Sigmoid colon (tissue), 6 donors: ENCODE measurements at regions not wholly inside any gene's neighbourhood (a gene's known extent, or its start where the extent isn't known, plus 50 kb on each side); places are given as distances from the start of the nearest gene placed in this dataset.
"Not testable (repeated sequence)": the region's sequence is repeated elsewhere in the genome, so short reads cannot be mapped to it uniquely, and the experiment has no call there.

Experiments
- DNase-seq: peaks from one replicate; pipeline ENCODE4 v3.0.0-alpha.2; 2019
- H3K27ac ChIP-seq, 4 donors: fragments of 200-600 bp; sonication (generic); one replicate each; pipeline ENCODE4 v1.5.1; 2016 to 2019; ENCODE audit warnings: mild to moderate bottlenecking in 1 of 4
- H3K27me3 ChIP-seq, 3 donors: fragments of 200-600 bp; sonication (generic); one replicate each; pipeline ENCODE4 v1.5.1; 2019; ENCODE audit warnings: mild to moderate bottlenecking in 1 of 3
- H3K36me3 ChIP-seq, 4 donors: fragments of 200-600 bp; sonication (generic); one replicate each; pipeline ENCODE4 v1.5.1; 2016 to 2019
- H3K4me1 ChIP-seq, 4 donors: fragments of 200-600 bp; sonication (generic); one replicate each; pipeline ENCODE4 v1.5.1; 2017 to 2019
- H3K4me3 ChIP-seq, 4 donors: fragments of 200-600 bp; sonication (generic); one replicate each; pipeline ENCODE4 v1.5.1; 2017 to 2019; ENCODE audit warnings: mild to moderate bottlenecking in 2 of 4, moderate library complexity in 1 of 4
- H3K9me3 ChIP-seq, 4 donors: fragments of 200-600 bp in 3 of 4; sonication (generic) in 3 of 4; one replicate each; pipeline versions ENCODE4 v1.5.1 to v1.6.1; 2013 to 2019
- EP300 ChIP-seq, 4 donors: sonication (generic); formaldehyde crosslinking; IDR thresholded peaks; one replicate each; pipeline ENCODE4 v1.6.1; 2017; ENCODE audit warnings: antibody characterized with exemption in 4 of 4
- POLR2A ChIP-seq, 2 donors: fragments of 450-650 bp; IDR thresholded peaks; one replicate each; pipeline ENCODE4 v1.6.1; 2016; ENCODE audit warnings: antibody characterized with exemption in 2 of 2, mild to moderate bottlenecking in 2 of 2, moderate library complexity in 2 of 2
- POLR2AphosphoS5 ChIP-seq, 4 donors: sonication (generic); formaldehyde crosslinking; IDR thresholded peaks; one replicate each; pipeline ENCODE4 v1.6.1; 2017; ENCODE audit warnings: antibody characterized with exemption in 4 of 4
- WGBS, 2 donors: extraction: QIAGEN DNeasy Blood & Tissue Kit; methylation state at CpG; one replicate each; pipeline ENCODE4 v1.1.7; 2013; 5-methylcytosine and 5-hydroxymethylcytosine counted together
- intact Hi-C: fragments of 100-400 bp; cut with DNase I; formaldehyde crosslinking; loops from one replicate; pipeline ENCODE4 v1.15.1; 2023
- TF ChIP-seq, protein P1 (sequence below), 4 experiments: fragments of 450-650 bp in 3 of 4; fragments of 200-600 bp in 1 of 4; IDR thresholded peaks; one replicate each; pipeline ENCODE4 v1.5.1; 2016 to 2019; ENCODE audit warnings: antibody characterized with exemption in 4 of 4, mild to moderate bottlenecking in 3 of 4, moderate library complexity in 2 of 4
- donor health status: healthy with polysubstance abuse.
- donor health status: healthy.

- intact Hi-C loops, result no loop called here
- DNase-seq, result no peak
- Histone ChIP-seq H3K27ac (no peak overlapping the region), H3K4me1 (no peaks in the 10 kb centered on the region), H3K36me3 (no peaks in the 10 kb centered on the region), H3K9me3 (no peaks in the 10 kb centered on the region), H3K27me3 (no peaks in the 10 kb centered on the region), H3K4me3 (no peak overlapping the region)
- TF ChIP-seq POLR2A (IDR thresholded peaks at IDR 0.05) (no peak), POLR2AphosphoS5 (IDR thresholded peaks at IDR 0.05) (no peak), EP300 (IDR thresholded peaks at IDR 0.05) (no peak)
- TF ChIP-seq, protein P1, sequence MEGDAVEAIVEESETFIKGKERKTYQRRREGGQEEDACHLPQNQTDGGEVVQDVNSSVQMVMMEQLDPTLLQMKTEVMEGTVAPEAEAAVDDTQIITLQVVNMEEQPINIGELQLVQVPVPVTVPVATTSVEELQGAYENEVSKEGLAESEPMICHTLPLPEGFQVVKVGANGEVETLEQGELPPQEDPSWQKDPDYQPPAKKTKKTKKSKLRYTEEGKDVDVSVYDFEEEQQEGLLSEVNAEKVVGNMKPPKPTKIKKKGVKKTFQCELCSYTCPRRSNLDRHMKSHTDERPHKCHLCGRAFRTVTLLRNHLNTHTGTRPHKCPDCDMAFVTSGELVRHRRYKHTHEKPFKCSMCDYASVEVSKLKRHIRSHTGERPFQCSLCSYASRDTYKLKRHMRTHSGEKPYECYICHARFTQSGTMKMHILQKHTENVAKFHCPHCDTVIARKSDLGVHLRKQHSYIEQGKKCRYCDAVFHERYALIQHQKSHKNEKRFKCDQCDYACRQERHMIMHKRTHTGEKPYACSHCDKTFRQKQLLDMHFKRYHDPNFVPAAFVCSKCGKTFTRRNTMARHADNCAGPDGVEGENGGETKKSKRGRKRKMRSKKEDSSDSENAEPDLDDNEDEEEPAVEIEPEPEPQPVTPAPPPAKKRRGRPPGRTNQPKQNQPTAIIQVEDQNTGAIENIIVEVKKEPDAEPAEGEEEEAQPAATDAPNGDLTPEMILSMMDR (IDR thresholded peaks at IDR 0.05), result no peak
- WGBS, 2 donors, result 77 to 81% methylated on average over 5 of the region's 5 CpGs
Observed at GRCh38 chr18:60180671-60181070, 191.9 kb downstream of the MC4R start.

GRCh38 chr18:60178224-60178623 is 194.4 kb downstream of the MC4R start:
- H3K4me1 ChIP-seq, intact Hi-C loops: not testable (repeated sequence)
- 86 to 87% methylated on average over 6 of the region's 6 CpGs for WGBS, 2 donors

GRCh38 chr18:60176259-60176658 is 196.3 kb downstream of the MC4R start:
- Histone ChIP-seq H3K27me3 (no peaks in the 10 kb centered on the region), H3K27ac (no peak overlapping the region), H3K4me1 (no peaks in the 10 kb centered on the region), H3K4me3 (no peak overlapping the region), H3K36me3 (no peaks in the 10 kb centered on the region), H3K9me3 (no peaks in the 10 kb centered on the region)
- DNase-seq, result no peak
- 12 to 18% methylated on average over 1 of the region's 1 CpG for WGBS, 2 donors
- TF ChIP-seq POLR2A (IDR thresholded peaks at IDR 0.05), result no peak
- no peak for TF ChIP-seq EP300 (IDR thresholded peaks at IDR 0.05)
- TF ChIP-seq, protein P1 (IDR thresholded peaks at IDR 0.05), result no peak
- no peak for TF ChIP-seq POLR2AphosphoS5 (IDR thresholded peaks at IDR 0.05)
- intact Hi-C loops, result no loop called here

More at GRCh38 chr18:60178224-60178623, 194.4 kb downstream of the MC4R start:
- DNase-seq, H3K9me3 ChIP-seq, H3K36me3 ChIP-seq, H3K4me3 ChIP-seq, H3K27me3 ChIP-seq, H3K27ac ChIP-seq: not testable (repeated sequence)

GRCh38 chr18:60174832-60175231 is 197.7 kb downstream of the MC4R start:
- H3K4me1 ChIP-seq, result no peaks in the 10 kb centered on the region
- intact Hi-C loops, result no loop called here
- TF ChIP-seq, protein P1 (IDR thresholded peaks at IDR 0.05), result no peak
- TF ChIP-seq EP300 (IDR thresholded peaks at IDR 0.05), result no peak
- no peak for TF ChIP-seq POLR2AphosphoS5 (IDR thresholded peaks at IDR 0.05)
- no peak for TF ChIP-seq POLR2A (IDR thresholded peaks at IDR 0.05)
- no peaks in the 10 kb centered on the region for H3K9me3 ChIP-seq
- no peak overlapping the region for H3K27ac ChIP-seq
- H3K27me3 ChIP-seq, result no peaks in the 10 kb centered on the region
- no peaks in the 10 kb centered on the region for H3K36me3 ChIP-seq
- no peak overlapping the region for H3K4me3 ChIP-seq
- no peak for DNase-seq
- 50 to 66% methylated on average over 2 of the region's 2 CpGs for WGBS, 2 donors

GRCh38 chr18:60172030-60172429 is 200.5 kb downstream of the MC4R start:
- 82 to 91% methylated on average over 2 of the region's 2 CpGs for WGBS, 2 donors
- no peak for DNase-seq
- TF ChIP-seq POLR2AphosphoS5 (IDR thresholded peaks at IDR 0.05) (no peak), EP300 (IDR thresholded peaks at IDR 0.05) (no peak), POLR2A (IDR thresholded peaks at IDR 0.05) (no peak)
- TF ChIP-seq, protein P1 (IDR thresholded peaks at IDR 0.05), result no peak
- no peak overlapping the region for H3K4me3 ChIP-seq
- H3K27me3 ChIP-seq, result no peaks in the 10 kb centered on the region
- intact Hi-C loops, result no loop called here
- no peaks in the 10 kb centered on the region for H3K9me3 ChIP-seq
- no peaks in the 10 kb centered on the region for H3K36me3 ChIP-seq
- no peaks in the 10 kb centered on the region for H3K4me1 ChIP-seq
- H3K27ac ChIP-seq, result no peak overlapping the region
